GM06990 (cell line): ENCODE measurements at regions not wholly inside any gene's neighbourhood (a gene's known extent, or its start where the extent isn't known, plus 50 kb on each side); places are given as distances from the start of the nearest gene placed in this dataset.

Source experiments
- DNase-seq: peaks from one replicate; pipeline ENCODE4 v3.0.0-alpha.2; 2011; ENCODE audit not compliant: insufficient read length; ENCODE audit errors: extremely low read depth
- H3K27me3 ChIP-seq: replicated peaks from 2 replicates; pipeline ENCODE4 v1.6.0; 2011; ENCODE audit warnings: low read length; ENCODE audit not compliant: control insufficient read depth, insufficient read depth
- H3K36me3 ChIP-seq: 2 replicates; pipeline ENCODE4 v1.5.1; 2011; ENCODE audit warnings: low read length; ENCODE audit not compliant: control insufficient read depth, insufficient read depth
- H3K4me3 ChIP-seq: replicated peaks from 2 replicates; pipeline ENCODE4 v1.5.1; 2011; ENCODE audit warnings: low read depth, mild to moderate bottlenecking, control low read depth, low read length
- CTCF ChIP-seq: IDR thresholded peaks from 2 replicates; pipeline ENCODE4 v1.5.1; 2011; ENCODE audit warnings: low read length, control low read depth, mild to moderate bottlenecking, inconsistent platforms; ENCODE audit not compliant: insufficient read depth, poor library complexity, severe bottlenecking

GRCh38 chr20:40317156-40317790, 371.8 kb downstream of the MAFB start:
- Histone ChIP-seq H3K27me3 (peaks cover 2% of the 10 kb centered on the region; the same call in 1 of the 2 replicates), H3K36me3 (no peaks in the 10 kb centered on the region), H3K4me3 (no peak overlapping the region)
- no peak for DNase-seq
- TF ChIP-seq CTCF: no peak

GRCh38 chr20:40314278-40314677, 374.8 kb downstream of the MAFB start:
- DNase-seq: no peak
- H3K36me3 ChIP-seq: no peaks in the 10 kb centered on the region
- H3K4me3 ChIP-seq: no peak overlapping the region
- peaks cover 2% of the 10 kb centered on the region; the same call in 1 of the 2 replicates for H3K27me3 ChIP-seq
- no peak for TF ChIP-seq CTCF

- DNase-seq: no peak
- no peak for TF ChIP-seq CTCF
- no peaks in the 10 kb centered on the region for H3K27me3 ChIP-seq
- no peaks in the 10 kb centered on the region for H3K36me3 ChIP-seq
- no peak overlapping the region for H3K4me3 ChIP-seq
Measured at GRCh38 chr20:40313730-40314129, 375.3 kb downstream of the MAFB start.

GRCh38 chr20:40309731-40310130, 379.3 kb downstream of the MAFB start:
- no peak overlapping the region for H3K4me3 ChIP-seq
- no peaks in the 10 kb centered on the region for H3K36me3 ChIP-seq
- no peak for TF ChIP-seq CTCF
- DNase-seq: no peak
- H3K27me3 ChIP-seq: no peaks in the 10 kb centered on the region

- no peak for DNase-seq
- H3K36me3 ChIP-seq: no peaks in the 10 kb centered on the region
- H3K4me3 ChIP-seq: no peak overlapping the region
- TF ChIP-seq CTCF: no peak
- H3K27me3 ChIP-seq: no peaks in the 10 kb centered on the region
Measured at GRCh38 chr20:40307997-40308396, 381.0 kb downstream of the MAFB start.

GRCh38 chr20:40307268-40307667, 381.8 kb downstream of the MAFB start:
- no peak overlapping the region for H3K4me3 ChIP-seq
- TF ChIP-seq CTCF: no peak
- DNase-seq: no peak
- H3K27me3 ChIP-seq: no peaks in the 10 kb centered on the region
- no peaks in the 10 kb centered on the region for H3K36me3 ChIP-seq
